Liver (tissue), 8 donors: ENCODE measurements at regions not wholly inside any gene's neighbourhood (a gene's known extent, or its start where the extent isn't known, plus 50 kb on each side); places are given as distances from the start of the nearest gene placed in this dataset.

Source experiments
- DNase-seq: peaks from one replicate; pipeline ENCODE4 v3.0.0-alpha.2; 2017; ENCODE audit warnings: low spot score
- H3K27ac ChIP-seq, 2 donors: one replicate each; pipeline ENCODE4 v1.7.0; 2013; ENCODE audit warnings: inconsistent platforms in 2 of 2, low read length in 2 of 2, control low read depth in 1 of 2, low read depth in 1 of 2, mild to moderate bottlenecking in 1 of 2
- H3K27me3 ChIP-seq, 4 donors: one replicate each; pipeline versions ENCODE4 v1.6.1 to v1.7.0; 2013; ENCODE audit warnings: low read length in 3 of 4, inconsistent platforms in 1 of 4, mild to moderate bottlenecking in 1 of 4, moderate library complexity in 1 of 4; ENCODE audit not compliant: control insufficient read depth in 4 of 4, insufficient read depth in 4 of 4
- H3K36me3 ChIP-seq, 4 donors: one replicate each; pipeline versions ENCODE4 v1.6.1 to v1.7.0; 2013; ENCODE audit warnings: low read length in 3 of 4, mild to moderate bottlenecking in 3 of 4, low read depth in 1 of 4, moderate library complexity in 1 of 4; ENCODE audit not compliant: control insufficient read depth in 4 of 4, insufficient read depth in 3 of 4
- H3K4me1 ChIP-seq, 4 donors: one replicate each; pipeline versions ENCODE4 v1.6.1 to v1.7.0; 2013; ENCODE audit warnings: low read length in 3 of 4, mild to moderate bottlenecking in 3 of 4, moderate library complexity in 1 of 4; ENCODE audit not compliant: control insufficient read depth in 4 of 4, insufficient read depth in 4 of 4
- H3K4me3 ChIP-seq, 3 donors: one replicate each; pipeline versions ENCODE4 v1.6.1 to v1.7.0; 2013; ENCODE audit warnings: low read length in 3 of 3, control low read depth in 1 of 3, low read depth in 1 of 3, mild to moderate bottlenecking in 1 of 3
- H3K9ac ChIP-seq, 2 donors: one replicate each; pipeline ENCODE4 v1.7.0; 2013; ENCODE audit warnings: low read length in 2 of 2, mild to moderate bottlenecking in 2 of 2, moderate library complexity in 2 of 2, control low read depth in 1 of 2, low read depth in 1 of 2
- H3K9me3 ChIP-seq, 4 donors: one replicate each; pipeline versions ENCODE4 v1.6.1 to v1.7.0; 2013; ENCODE audit warnings: low read length in 3 of 4; ENCODE audit not compliant: control insufficient read depth in 4 of 4
- CTCF ChIP-seq: fragments of 150-350 bp; IDR thresholded peaks from 2 replicates; pipeline ENCODE4 v1.5.1; 2017; ENCODE audit warnings: improper control_type of control experiment, low read depth, low read length; ENCODE audit not compliant: missing input control
- EGR1 ChIP-seq, 2 donors: IDR thresholded peaks; 2 replicates each; pipeline ENCODE4 v1.6.1; 2016 to 2018; ENCODE audit warnings: antibody characterized with exemption in 2 of 2, low read depth in 2 of 2
- FOXA1 ChIP-seq: IDR thresholded peaks from 2 replicates; pipeline ENCODE4 v1.6.1; 2016; ENCODE audit warnings: antibody characterized with exemption
- FOXA2 ChIP-seq: IDR thresholded peaks from 2 replicates; pipeline ENCODE4 v1.6.1; 2016; ENCODE audit warnings: antibody characterized with exemption
- HNF4A ChIP-seq, 2 donors: conservative IDR thresholded peaks; 2 replicates each; pipeline ENCODE4 v1.6.1; 2016; ENCODE audit warnings: antibody characterized with exemption in 2 of 2, mild to moderate bottlenecking in 2 of 2
- HNF4G ChIP-seq: IDR thresholded peaks from 2 replicates; pipeline ENCODE4 v1.6.1; 2016; ENCODE audit warnings: antibody characterized with exemption
- JUND ChIP-seq, 2 donors: IDR thresholded peaks; 2 replicates each; pipeline ENCODE4 v1.6.1; 2016; ENCODE audit warnings: antibody characterized with exemption in 2 of 2
- MAX ChIP-seq: IDR thresholded peaks from 2 replicates; pipeline ENCODE4 v1.6.1; 2016; ENCODE audit warnings: antibody characterized with exemption
- RAD21 ChIP-seq, 2 donors: IDR thresholded peaks; 2 replicates each; pipeline ENCODE4 v1.6.1; 2016; ENCODE audit warnings: antibody characterized with exemption in 2 of 2, mild to moderate bottlenecking in 2 of 2
- RXRA ChIP-seq, 2 donors: IDR thresholded peaks; 2 replicates each; pipeline ENCODE4 v1.6.1; 2017 to 2018; ENCODE audit warnings: antibody characterized with exemption in 2 of 2, mild to moderate bottlenecking in 1 of 2
- SP1 ChIP-seq: IDR thresholded peaks from 2 replicates; pipeline ENCODE4 v1.6.1; 2018; ENCODE audit warnings: antibody characterized with exemption, mild to moderate bottlenecking
- YY1 ChIP-seq: IDR thresholded peaks from 2 replicates; pipeline ENCODE4 v1.6.1; 2016; ENCODE audit warnings: antibody characterized with exemption, mild to moderate bottlenecking
- WGBS: extraction: QIAGEN DNeasy Blood & Tissue Kit; methylation state at CpG from one replicate; pipeline ENCODE4 v1.1.7; 2013; 5-methylcytosine and 5-hydroxymethylcytosine counted together
- TF ChIP-seq, protein P1 (sequence below): IDR thresholded peaks from 2 replicates; pipeline ENCODE4 v1.6.1; 2016; ENCODE audit warnings: antibody characterized with exemption
- TF ChIP-seq, protein P2 (sequence below): IDR thresholded peaks from 2 replicates; pipeline ENCODE4 v1.6.1; 2016; ENCODE audit warnings: antibody characterized with exemption, mild to moderate bottlenecking
- donor health status: healthy.
- donor health status: healthy.
- donor health status: healthy.
- donor health status: healthy.
- donor health status: healthy.

GRCh38 chr6:139903411-139904157 lies 529.1 kb upstream of the CITED2 start (continued):
- TF ChIP-seq, protein P1, sequence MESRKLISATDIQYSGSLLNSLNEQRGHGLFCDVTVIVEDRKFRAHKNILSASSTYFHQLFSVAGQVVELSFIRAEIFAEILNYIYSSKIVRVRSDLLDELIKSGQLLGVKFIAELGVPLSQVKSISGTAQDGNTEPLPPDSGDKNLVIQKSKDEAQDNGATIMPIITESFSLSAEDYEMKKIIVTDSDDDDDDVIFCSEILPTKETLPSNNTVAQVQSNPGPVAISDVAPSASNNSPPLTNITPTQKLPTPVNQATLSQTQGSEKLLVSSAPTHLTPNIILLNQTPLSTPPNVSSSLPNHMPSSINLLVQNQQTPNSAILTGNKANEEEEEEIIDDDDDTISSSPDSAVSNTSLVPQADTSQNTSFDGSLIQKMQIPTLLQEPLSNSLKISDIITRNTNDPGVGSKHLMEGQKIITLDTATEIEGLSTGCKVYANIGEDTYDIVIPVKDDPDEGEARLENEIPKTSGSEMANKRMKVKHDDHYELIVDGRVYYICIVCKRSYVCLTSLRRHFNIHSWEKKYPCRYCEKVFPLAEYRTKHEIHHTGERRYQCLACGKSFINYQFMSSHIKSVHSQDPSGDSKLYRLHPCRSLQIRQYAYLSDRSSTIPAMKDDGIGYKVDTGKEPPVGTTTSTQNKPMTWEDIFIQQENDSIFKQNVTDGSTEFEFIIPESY: peak; percentile 52
- TF ChIP-seq JUND (IDR thresholded peaks at IDR 0.05) (peak; percentile 33 to 46), RXRA (IDR thresholded peaks at IDR 0.05) (peak; percentile 44 to 58), EGR1 (IDR thresholded peaks at IDR 0.05; ENCODE audit: low read depth in 2 of 2) (no peak), CTCF (no peak), FOXA2 (no peak), HNF4A (conservative IDR thresholded peaks at IDR 0.05) (peak; percentile 78 to 85), HNF4G (peak; percentile 49)

GRCh38 chr6:139895205-139895793 lies 520.9 kb upstream of the CITED2 start:
- no peak for DNase-seq
- Histone ChIP-seq H3K9me3 (no peaks in the 10 kb centered on the region), H3K4me1 (no peaks in the 10 kb centered on the region), H3K4me3 (no peak overlapping the region), H3K9ac (no peak overlapping the region), H3K27ac (no peak overlapping the region), H3K27me3 (no peaks in the 10 kb centered on the region), H3K36me3 (no peaks in the 10 kb centered on the region)
- TF ChIP-seq CTCF (peak; percentile 13), RAD21 (IDR thresholded peaks at IDR 0.05) (peak; percentile 47 to 73), YY1 (no peak)
- WGBS: 92% methylated on average over 1 of the region's 1 CpG

GRCh38 chr6:139894271-139894670 lies 519.8 kb upstream of the CITED2 start:
- Histone ChIP-seq H3K4me3 (no peak overlapping the region), H3K36me3 (no peaks in the 10 kb centered on the region), H3K27me3 (no peaks in the 10 kb centered on the region), H3K9me3 (no peaks in the 10 kb centered on the region), H3K27ac (no peak overlapping the region), H3K4me1 (no peaks in the 10 kb centered on the region), H3K9ac (no peak overlapping the region)
- WGBS: 91% methylated on average over 8 of the region's 8 CpGs
- no peak for DNase-seq
- no peak for TF ChIP-seq HNF4A (conservative IDR thresholded peaks at IDR 0.05)
- TF ChIP-seq RAD21 (IDR thresholded peaks at IDR 0.05): no peak
- TF ChIP-seq, protein P2, sequence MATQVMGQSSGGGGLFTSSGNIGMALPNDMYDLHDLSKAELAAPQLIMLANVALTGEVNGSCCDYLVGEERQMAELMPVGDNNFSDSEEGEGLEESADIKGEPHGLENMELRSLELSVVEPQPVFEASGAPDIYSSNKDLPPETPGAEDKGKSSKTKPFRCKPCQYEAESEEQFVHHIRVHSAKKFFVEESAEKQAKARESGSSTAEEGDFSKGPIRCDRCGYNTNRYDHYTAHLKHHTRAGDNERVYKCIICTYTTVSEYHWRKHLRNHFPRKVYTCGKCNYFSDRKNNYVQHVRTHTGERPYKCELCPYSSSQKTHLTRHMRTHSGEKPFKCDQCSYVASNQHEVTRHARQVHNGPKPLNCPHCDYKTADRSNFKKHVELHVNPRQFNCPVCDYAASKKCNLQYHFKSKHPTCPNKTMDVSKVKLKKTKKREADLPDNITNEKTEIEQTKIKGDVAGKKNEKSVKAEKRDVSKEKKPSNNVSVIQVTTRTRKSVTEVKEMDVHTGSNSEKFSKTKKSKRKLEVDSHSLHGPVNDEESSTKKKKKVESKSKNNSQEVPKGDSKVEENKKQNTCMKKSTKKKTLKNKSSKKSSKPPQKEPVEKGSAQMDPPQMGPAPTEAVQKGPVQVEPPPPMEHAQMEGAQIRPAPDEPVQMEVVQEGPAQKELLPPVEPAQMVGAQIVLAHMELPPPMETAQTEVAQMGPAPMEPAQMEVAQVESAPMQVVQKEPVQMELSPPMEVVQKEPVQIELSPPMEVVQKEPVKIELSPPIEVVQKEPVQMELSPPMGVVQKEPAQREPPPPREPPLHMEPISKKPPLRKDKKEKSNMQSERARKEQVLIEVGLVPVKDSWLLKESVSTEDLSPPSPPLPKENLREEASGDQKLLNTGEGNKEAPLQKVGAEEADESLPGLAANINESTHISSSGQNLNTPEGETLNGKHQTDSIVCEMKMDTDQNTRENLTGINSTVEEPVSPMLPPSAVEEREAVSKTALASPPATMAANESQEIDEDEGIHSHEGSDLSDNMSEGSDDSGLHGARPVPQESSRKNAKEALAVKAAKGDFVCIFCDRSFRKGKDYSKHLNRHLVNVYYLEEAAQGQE: no peak
- TF ChIP-seq FOXA1: no peak
- no peak for TF ChIP-seq JUND (IDR thresholded peaks at IDR 0.05)
- no peak for TF ChIP-seq MAX
- TF ChIP-seq, protein P1: no peak
- no peak for TF ChIP-seq RXRA (IDR thresholded peaks at IDR 0.05)
- no peak for TF ChIP-seq YY1
- no peak for TF ChIP-seq SP1
- no peak for TF ChIP-seq EGR1 (IDR thresholded peaks at IDR 0.05; ENCODE audit: low read depth in 2 of 2)
